IMR-90 (cell line): ENCODE measurements at regions not wholly inside any gene's neighbourhood (a gene's known extent, or its start where the extent isn't known, plus 50 kb on each side); places are given as distances from the start of the nearest gene placed in this dataset.

Experiments used
- ATAC-seq: fragments of 200-7000 bp; cut with Tn5 transposase; 2 replicates; pipeline ENCODE4 v1.9.1; 2020; ENCODE audit warnings: low read depth, mild to moderate bottlenecking, moderate library complexity
- BruUV-seq: library from RNA; stranded (reverse); fragments of 400-500 nt; replicated peaks from 2 replicates; lab custom pipeline; 2021; lab: Mats Ljungman, UMichigan
- CTCF ChIA-PET: fragments of 300-600 bp; formaldehyde crosslinking; extraction: SDS; loops from one replicate; lab custom pipeline; 2021; ENCODE audit warnings: antibody characterized with exemption; lab: Yijun Ruan, JAX
- POLR2A ChIA-PET: fragments of 300-600 bp; sonication (Branson Sonifier 250); formaldehyde crosslinking; loops from one replicate; lab custom pipeline; 2022; ENCODE audit warnings: antibody characterized with exemption; ENCODE audit not compliant: unreplicated experiment; lab: Charles Lee
- DNase-seq: peaks from one replicate; pipeline ENCODE4 v3.0.0; 2013
- H2AFZ ChIP-seq: replicated peaks from 2 replicates; pipeline ENCODE3; 2013; ENCODE audit warnings: low read length, mild to moderate bottlenecking; ENCODE audit not compliant: poor library complexity
- H2AK5ac ChIP-seq: 2 replicates; pipeline ENCODE4 v1.6.1; 2013; ENCODE audit warnings: low read depth, low read length, inconsistent platforms
- H2AK9ac ChIP-seq: replicated peaks from 2 replicates; pipeline ENCODE3; 2013; ENCODE audit warnings: mild to moderate bottlenecking, low read depth, low read length, moderate library complexity; ENCODE audit not compliant: poor library complexity
- H2BK120ac ChIP-seq: 2 replicates; pipeline ENCODE4 v1.6.1; 2013; ENCODE audit warnings: low read depth, low read length, inconsistent platforms
- H2BK15ac ChIP-seq: 3 replicates; pipeline ENCODE4 v1.6.1; 2013; ENCODE audit warnings: low read depth, low read length, inconsistent platforms
- H2BK20ac ChIP-seq: 2 replicates; pipeline ENCODE4 v1.6.1; 2013; ENCODE audit warnings: low read depth, mild to moderate bottlenecking, inconsistent platforms, low read length, moderate library complexity
- H2BK5ac ChIP-seq: 2 replicates; pipeline ENCODE4 v1.6.1; 2013; ENCODE audit warnings: mild to moderate bottlenecking, low read depth, low read length, inconsistent platforms; ENCODE audit not compliant: poor library complexity, severe bottlenecking
- H3K14ac ChIP-seq: replicated peaks from 2 replicates; pipeline ENCODE4 v1.6.1; 2013; ENCODE audit warnings: low read depth, low read length, inconsistent platforms
- H3K18ac ChIP-seq: 2 replicates; pipeline ENCODE4 v1.6.1; 2013; ENCODE audit warnings: low read depth, low read length, control low read depth
- H3K23ac ChIP-seq: 2 replicates; pipeline ENCODE4 v1.6.1; 2013; ENCODE audit warnings: low read depth, low read length, inconsistent platforms
- H3K27ac ChIP-seq: 2 replicates; pipeline ENCODE4 v1.5.1; 2013; ENCODE audit warnings: mild to moderate bottlenecking, control low read depth, low read length; ENCODE audit not compliant: insufficient read depth
- H3K27me3 ChIP-seq: 2 replicates; pipeline ENCODE4 v1.6.1; 2013; ENCODE audit warnings: low read length; ENCODE audit not compliant: control insufficient read depth, insufficient read depth
- H3K36me3 ChIP-seq: 2 replicates; pipeline ENCODE4 v1.6.1; 2013; ENCODE audit warnings: low read length, mixed read lengths; ENCODE audit not compliant: control insufficient read depth, insufficient read depth
- H3K4ac ChIP-seq: 2 replicates; pipeline ENCODE4 v1.6.1; 2013; ENCODE audit warnings: low read depth, low read length, inconsistent platforms
- H3K4me1 ChIP-seq: 2 replicates; pipeline ENCODE4 v1.6.1; 2013; ENCODE audit warnings: low read length, mixed read lengths; ENCODE audit not compliant: control insufficient read depth, insufficient read depth
- H3K4me2 ChIP-seq: 2 replicates; pipeline ENCODE4 v1.6.1; 2013; ENCODE audit warnings: low read depth, mild to moderate bottlenecking, control low read depth, low read length, moderate library complexity
- H3K4me3 ChIP-seq: 2 replicates; pipeline ENCODE4 v1.5.1; 2013; ENCODE audit warnings: low read depth, mild to moderate bottlenecking, control low read depth, low read length, moderate library complexity; ENCODE audit not compliant: insufficient read depth
- H3K56ac ChIP-seq: 2 replicates; pipeline ENCODE4 v1.6.1; 2013; ENCODE audit warnings: low read length, inconsistent platforms; ENCODE audit not compliant: insufficient read depth; ENCODE audit errors: extremely low read depth
- H3K79me1 ChIP-seq, 2 experiments: 2 replicates each; pipeline ENCODE4 v1.6.1; 2013; ENCODE audit warnings: low read length in 2 of 2, inconsistent platforms in 1 of 2, low read depth in 1 of 2
- H3K9ac ChIP-seq: 2 replicates; pipeline ENCODE4 v1.6.1; 2013; ENCODE audit warnings: low read depth, low read length, control low read depth
- H3K9me1 ChIP-seq: 2 replicates; pipeline ENCODE4 v1.6.1; 2013; ENCODE audit warnings: low read length, inconsistent platforms; ENCODE audit not compliant: insufficient read depth
- H3K9me3 ChIP-seq: 2 replicates; pipeline ENCODE4 v1.6.1; 2013; ENCODE audit warnings: low read length; ENCODE audit not compliant: control insufficient read depth, insufficient read depth
- H4K20me1 ChIP-seq: 2 replicates; pipeline ENCODE4 v1.6.1; 2013; ENCODE audit warnings: low read length, inconsistent platforms; ENCODE audit not compliant: insufficient read depth
- H4K5ac ChIP-seq: 2 replicates; pipeline ENCODE4 v1.6.1; 2013; ENCODE audit warnings: mild to moderate bottlenecking, low read depth, low read length, control low read depth
- H4K8ac ChIP-seq, 2 experiments: 2 replicates each; pipeline ENCODE4 v1.6.1; 2013; ENCODE audit warnings: low read depth in 2 of 2, low read length in 2 of 2, control low read depth in 1 of 2, inconsistent platforms in 1 of 2
- H4K91ac ChIP-seq: 2 replicates; pipeline ENCODE4 v1.6.1; 2013; ENCODE audit warnings: low read depth, low read length, inconsistent platforms; ENCODE audit not compliant: insufficient read depth
- BHLHE40 ChIP-seq: fragments of 150-350 bp; IDR thresholded peaks from 2 replicates; pipeline ENCODE4 v1.6.1; 2016; ENCODE audit warnings: mild to moderate bottlenecking, low read depth, low read length
- CEBPB ChIP-seq: IDR thresholded peaks from 2 replicates; pipeline ENCODE4 v1.6.1; 2012; ENCODE audit warnings: low read depth, low read length, improper control_type of control experiment
- CHD1 ChIP-seq: IDR thresholded peaks from 2 replicates; pipeline ENCODE4 v1.6.1; 2012; ENCODE audit warnings: low read depth, low read length, improper control_type of control experiment
- ELK1 ChIP-seq: fragments of 150-350 bp; IDR thresholded peaks from 2 replicates; pipeline ENCODE4 v1.6.1; 2016; ENCODE audit warnings: low read depth, mild to moderate bottlenecking, low read length, moderate library complexity, borderline replicate concordance
- FOS ChIP-seq: fragments of 150-350 bp; IDR thresholded peaks from 2 replicates; pipeline ENCODE4 v1.6.1; 2016; ENCODE audit warnings: low read depth, low read length
- MAFK ChIP-seq: IDR thresholded peaks from 2 replicates; pipeline ENCODE4 v1.6.1; 2012; ENCODE audit warnings: low read depth, low read length, improper control_type of control experiment
- MXI1 ChIP-seq: IDR thresholded peaks from 2 replicates; pipeline ENCODE4 v1.6.1; 2012; ENCODE audit warnings: low read depth, mild to moderate bottlenecking, low read length, moderate library complexity, borderline replicate concordance
- NFE2L2 ChIP-seq: fragments of 150-350 bp; IDR thresholded peaks from 2 replicates; pipeline ENCODE4 v1.6.1; 2016; ENCODE audit warnings: low read depth, mild to moderate bottlenecking, low read length
- POLR2A ChIP-seq: IDR thresholded peaks from 2 replicates; pipeline ENCODE4 v1.6.1; 2012; ENCODE audit warnings: mild to moderate bottlenecking, low read depth, low read length
- RAD21 ChIP-seq: IDR thresholded peaks from 2 replicates; pipeline ENCODE4 v1.6.1; 2012; ENCODE audit warnings: low read length, improper control_type of control experiment
- WGBS, 2 experiments: methylation state at CpG; one replicate each; pipeline versions ENCODE4 v1.1.5 to v1.1.7; 2013; ENCODE audit warnings: missing lambda C conversion rate in 2 of 2; ENCODE audit not compliant: insufficient read length in 1 of 2; ENCODE audit errors: extremely low coverage in 2 of 2; 5-methylcytosine and 5-hydroxymethylcytosine counted together
- dilution Hi-C: fragments of 300-500 bp; cut with HindIII; formaldehyde crosslinking; loops from one replicate; pipeline ENCODE4 v1.14.3; 2018; ENCODE audit warnings: low sequenced_read_pairs; ENCODE audit not compliant: unreplicated experiment
- in situ Hi-C: fragments of 300-500 bp; cut with MboI; formaldehyde crosslinking; loops from 3 replicates; pipeline ENCODE4 v1.14.3; 2019; ENCODE audit warnings: low sequenced_read_pairs, inconsistent platforms, mixed read lengths
- intact Hi-C: fragments of 100-400 bp; cut with micrococcal nuclease; formaldehyde crosslinking; loops from 2 replicates; pipeline ENCODE4 v1.10.0; 2022
- TF ChIP-seq, protein P1 (sequence below): fragments of 150-350 bp; IDR thresholded peaks from 2 replicates; pipeline ENCODE4 v1.6.1; 2017; ENCODE audit warnings: mild to moderate bottlenecking, antibody characterized with exemption, low read length, low read depth

GRCh38 chr1:80427881-80428280 is 1372.9 kb upstream of the ADGRL2 start:
- Histone ChIP-seq H3K56ac (no peak overlapping the region), H3K79me1 (no peaks in the 10 kb centered on the region), H4K91ac (no peak overlapping the region), H2AK9ac (no peak overlapping the region), H3K23ac (no peak overlapping the region), H2AK5ac (no peak overlapping the region), H3K27me3 (no peaks in the 10 kb centered on the region), H3K9ac (no peak overlapping the region), H3K36me3 (no peaks in the 10 kb centered on the region), H3K9me3 (no peaks in the 10 kb centered on the region), H3K9me1 (no peaks in the 10 kb centered on the region), H2BK120ac (no peak overlapping the region), H3K27ac (no peak overlapping the region), H4K5ac (no peak overlapping the region), H3K14ac (no peak overlapping the region), H3K4me1 (no peaks in the 10 kb centered on the region), H3K4me3 (no peak overlapping the region), H2AFZ (no peak overlapping the region), H3K4me2 (no peak overlapping the region), H3K4ac (no peak overlapping the region), H4K8ac (no peak overlapping the region), H2BK15ac (no peak overlapping the region), H2BK20ac (no peak overlapping the region), H2BK5ac (no peak overlapping the region), H3K18ac (no peak overlapping the region), H4K20me1 (no peaks in the 10 kb centered on the region)
- in situ Hi-C loops (no loop called here), intact Hi-C loops (no loop called here), dilution Hi-C loops (no loop called here)
- BruUV-seq: no TSS peak
- ChIA-PET CTCF (no interaction called here), POLR2A (no interaction called here)
- DNase-seq (no peak), ATAC-seq (no peak)
- WGBS, 2 experiments: no CpG with 5 or more reads among the region's 3 CpGs
- TF ChIP-seq, protein P1, sequence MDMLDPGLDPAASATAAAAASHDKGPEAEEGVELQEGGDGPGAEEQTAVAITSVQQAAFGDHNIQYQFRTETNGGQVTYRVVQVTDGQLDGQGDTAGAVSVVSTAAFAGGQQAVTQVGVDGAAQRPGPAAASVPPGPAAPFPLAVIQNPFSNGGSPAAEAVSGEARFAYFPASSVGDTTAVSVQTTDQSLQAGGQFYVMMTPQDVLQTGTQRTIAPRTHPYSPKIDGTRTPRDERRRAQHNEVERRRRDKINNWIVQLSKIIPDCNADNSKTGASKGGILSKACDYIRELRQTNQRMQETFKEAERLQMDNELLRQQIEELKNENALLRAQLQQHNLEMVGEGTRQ: no peak
- TF ChIP-seq POLR2A (no peak), MAFK (no peak), RAD21 (no peak), NFE2L2 (no peak), MXI1 (no peak), CHD1 (no peak), CEBPB (no peak), FOS (no peak), ELK1 (no peak), BHLHE40 (no peak)
